ENCODE measurements at regions not wholly inside any gene's neighbourhood (a gene's known extent, or its start where the extent isn't known, plus 50 kb on each side); places are given as distances from the start of the nearest gene placed in this dataset.

GRCh38 chr10:78873413-78873812, 195.4 kb upstream of the ZMIZ1 start:
- DNase-seq, result no peak

DNA sequence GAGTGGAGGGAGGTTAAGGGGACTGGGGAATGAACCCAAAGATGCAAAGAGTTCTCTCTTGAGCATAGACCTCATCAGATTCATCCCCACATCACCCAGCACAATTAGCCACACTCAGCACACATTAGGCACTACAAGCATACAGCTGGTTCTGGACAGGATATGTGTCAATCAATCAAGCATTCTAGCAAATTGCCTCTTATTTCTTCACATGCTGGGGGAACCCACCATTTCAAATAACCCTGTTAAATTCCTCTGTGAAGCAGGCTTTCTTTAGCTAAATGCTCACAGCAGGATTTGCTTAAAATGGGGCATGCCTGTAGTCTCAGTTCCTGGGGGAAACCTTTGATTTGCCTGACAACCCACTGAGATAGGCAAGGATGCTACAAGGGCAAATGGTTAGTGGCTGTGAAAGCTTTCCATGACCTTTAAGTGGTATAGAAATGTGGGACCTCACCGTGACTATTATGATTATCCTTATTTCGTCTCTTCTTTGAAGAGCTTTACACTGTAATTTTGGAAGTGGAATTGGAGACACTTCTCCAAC, 193.4 kb upstream of the ZMIZ1 start:
- no peak for DNase-seq

GRCh38 chr10:78875932-78876331, 192.8 kb upstream of the ZMIZ1 start:
- no peak for DNase-seq

DNA sequence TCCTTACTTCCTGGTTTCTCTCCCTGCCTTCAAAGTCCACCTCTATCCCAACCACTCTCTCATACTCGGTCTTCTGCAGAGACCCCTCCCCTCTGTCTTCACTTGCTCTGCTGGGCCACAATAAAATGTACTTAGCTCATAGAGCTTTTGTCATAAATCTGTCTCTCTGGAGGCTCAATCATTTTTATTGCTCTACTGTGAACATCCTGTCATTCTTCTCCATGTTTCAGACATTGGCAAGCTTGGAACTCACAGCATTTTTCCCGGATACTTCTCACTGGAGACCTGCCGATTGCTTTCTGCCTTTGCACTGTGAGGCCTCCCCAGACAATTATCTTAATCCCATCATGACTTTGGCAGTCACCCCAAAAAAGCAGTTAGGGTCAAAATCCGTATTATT, 192.3 kb upstream of the ZMIZ1 start:
- DNase-seq, result no peak

GRCh38 chr10:78879621-78880020, 189.1 kb upstream of the ZMIZ1 start:
- DNase-seq, result no peak

GRCh38 chr10:78886129-78886528, 182.6 kb upstream of the ZMIZ1 start:
- DNase-seq, result no peak

DNA sequence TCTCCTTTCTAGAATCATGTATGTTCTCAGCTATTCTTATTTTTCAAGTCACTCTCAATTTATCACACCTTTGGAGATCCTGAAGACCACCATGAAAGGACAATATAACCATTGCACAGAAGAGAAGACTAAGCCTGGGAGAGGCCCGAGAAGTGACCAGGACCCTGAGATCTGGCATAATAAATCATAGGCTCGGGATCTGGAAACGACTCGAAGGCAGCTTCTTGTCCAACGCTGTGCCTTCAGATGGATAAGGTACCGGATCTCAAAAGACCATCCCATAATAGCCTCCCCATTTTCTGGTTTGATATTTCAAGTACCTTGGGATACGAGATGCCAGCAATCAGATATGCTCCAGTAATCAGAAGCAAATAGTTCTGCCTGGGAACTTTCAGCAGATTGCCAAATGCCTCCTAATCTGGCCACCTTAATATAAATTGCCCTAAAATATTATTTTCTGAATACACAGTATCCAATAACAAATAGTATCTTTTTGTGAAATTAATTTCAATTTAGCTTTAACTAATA, 179.2 kb upstream of the ZMIZ1 start:
- DNase-seq, result no peak

GRCh38 chr10:78890506-78890905, 178.3 kb upstream of the ZMIZ1 start:
- DNase-seq, result no peak

DNA sequence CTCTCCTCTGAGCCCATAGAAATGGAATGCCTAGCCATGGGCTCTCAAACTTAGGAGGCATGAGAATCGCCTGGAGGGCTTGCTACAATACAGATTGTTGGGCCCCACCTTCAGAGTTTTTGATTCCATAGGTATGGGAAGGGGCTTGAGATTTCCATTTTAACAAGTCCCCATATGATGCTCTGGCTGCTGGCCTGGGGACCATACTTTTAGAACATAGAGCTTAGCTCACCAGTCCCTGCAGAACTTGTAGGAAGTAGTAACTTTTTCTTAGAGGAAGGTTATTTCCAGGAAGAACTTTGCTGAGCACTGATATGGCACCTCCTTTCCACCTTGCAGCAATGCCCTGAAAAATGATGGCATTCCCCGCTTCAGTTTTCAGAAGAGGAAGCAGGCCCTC, 177.0 kb upstream of the ZMIZ1 start:
- no peak for DNase-seq

- no peak for DNase-seq
Observed at GRCh38 chr10:78892338-78893176, 176.2 kb upstream of the ZMIZ1 start.

GRCh38 chr10:78893217-78893616, 175.5 kb upstream of the ZMIZ1 start:
- DNase-seq, result no peak

- no peak for DNase-seq
Observed at GRCh38 chr10:78894089-78894840, 174.5 kb upstream of the ZMIZ1 start.

GRCh38 chr10:78894841-78895195, 173.9 kb upstream of the ZMIZ1 start:
- no peak for DNase-seq

DNA sequence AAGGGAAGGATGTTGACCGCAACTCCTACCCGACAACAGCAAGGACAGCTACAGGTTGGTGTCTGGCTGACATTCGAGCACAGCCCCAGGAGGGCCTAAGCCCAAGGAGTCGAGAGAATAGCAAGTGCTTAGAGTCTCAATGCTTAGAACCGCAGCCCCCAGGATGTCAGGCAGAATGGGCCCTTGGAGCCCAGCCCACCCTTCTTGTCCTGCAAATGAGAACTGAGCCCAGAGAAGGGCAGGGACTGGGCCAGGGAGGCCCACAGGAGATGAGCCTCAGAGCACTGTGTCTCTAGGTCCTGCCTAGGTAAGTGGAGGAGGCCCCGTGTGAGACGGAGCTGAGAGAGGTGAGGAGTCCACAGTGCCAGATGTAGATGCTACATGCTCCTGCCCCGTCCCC, 173.3 kb upstream of the ZMIZ1 start:
- no peak for DNase-seq

DNA sequence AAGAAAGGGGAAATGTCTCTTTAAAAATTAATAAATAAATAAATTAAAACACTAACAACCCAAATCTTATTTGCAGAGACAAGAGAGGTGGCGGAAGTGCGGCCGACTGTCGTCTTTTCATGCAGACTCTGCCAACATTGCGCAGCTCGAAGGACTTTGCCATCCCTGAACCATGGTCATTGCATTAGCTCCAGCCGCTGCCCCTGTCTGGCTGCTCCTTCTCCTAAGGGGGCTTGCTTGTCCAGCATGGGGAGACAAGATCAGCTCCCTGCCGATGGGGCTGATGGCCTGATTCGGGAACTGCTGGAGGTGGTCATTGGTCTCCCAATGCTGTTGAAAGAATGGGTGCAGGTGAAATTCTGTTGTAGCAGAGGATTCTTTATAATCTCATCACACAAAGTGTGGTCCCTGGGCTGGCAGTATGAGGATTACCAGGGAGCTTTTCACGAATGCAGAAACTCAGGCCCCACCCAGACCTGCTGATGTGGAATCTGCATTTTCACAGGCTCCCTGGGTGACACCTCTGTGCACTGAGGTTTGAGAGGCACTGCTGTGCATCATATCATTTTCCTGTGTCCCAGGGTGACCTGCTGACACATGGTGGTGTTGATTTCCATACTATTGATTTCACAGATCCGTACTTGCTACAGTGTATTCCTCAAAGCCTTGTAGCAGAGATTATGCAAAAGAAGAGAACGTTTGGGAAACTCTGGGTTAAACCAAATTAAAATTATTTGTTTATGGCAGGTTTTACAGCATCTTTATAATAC, 172.4 kb upstream of the ZMIZ1 start:
- no peak for DNase-seq

DNA sequence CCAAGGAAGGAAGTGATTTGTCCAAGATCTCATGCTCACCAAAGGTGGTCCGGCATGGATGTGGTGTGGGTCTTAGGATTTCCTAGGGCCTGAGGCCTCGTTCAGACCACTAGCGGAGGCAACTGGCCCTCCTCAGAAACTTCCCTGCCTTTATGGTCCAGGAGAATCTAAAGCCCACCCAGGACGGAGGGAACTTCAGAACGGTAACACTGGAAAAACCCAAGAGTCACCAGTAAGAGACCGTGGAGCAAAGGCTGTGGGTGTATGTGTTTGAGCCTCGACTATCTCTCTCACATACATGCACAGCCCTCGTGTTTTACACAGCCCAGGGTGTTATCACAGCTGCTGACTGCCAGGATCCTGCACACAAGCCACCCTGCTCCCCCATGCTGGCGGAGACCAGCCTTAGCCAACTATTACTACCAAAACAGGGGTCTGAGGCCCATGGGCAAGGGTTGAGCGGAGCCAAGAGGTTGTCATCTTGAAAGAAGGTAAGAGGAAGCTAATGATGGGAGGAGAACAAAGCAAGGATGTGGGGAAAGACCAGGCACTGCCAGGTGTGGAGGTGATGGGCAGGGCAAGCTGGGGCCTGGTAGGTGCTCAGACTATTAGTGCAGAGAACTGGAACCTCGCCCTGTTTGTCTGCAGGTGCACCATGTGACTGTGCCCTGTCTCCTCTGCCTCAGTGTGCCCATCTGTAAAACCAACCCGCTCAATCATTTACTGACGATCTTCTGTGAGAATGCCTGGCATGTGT, 170.2 kb upstream of the ZMIZ1 start:
- no peak for DNase-seq

DNA sequence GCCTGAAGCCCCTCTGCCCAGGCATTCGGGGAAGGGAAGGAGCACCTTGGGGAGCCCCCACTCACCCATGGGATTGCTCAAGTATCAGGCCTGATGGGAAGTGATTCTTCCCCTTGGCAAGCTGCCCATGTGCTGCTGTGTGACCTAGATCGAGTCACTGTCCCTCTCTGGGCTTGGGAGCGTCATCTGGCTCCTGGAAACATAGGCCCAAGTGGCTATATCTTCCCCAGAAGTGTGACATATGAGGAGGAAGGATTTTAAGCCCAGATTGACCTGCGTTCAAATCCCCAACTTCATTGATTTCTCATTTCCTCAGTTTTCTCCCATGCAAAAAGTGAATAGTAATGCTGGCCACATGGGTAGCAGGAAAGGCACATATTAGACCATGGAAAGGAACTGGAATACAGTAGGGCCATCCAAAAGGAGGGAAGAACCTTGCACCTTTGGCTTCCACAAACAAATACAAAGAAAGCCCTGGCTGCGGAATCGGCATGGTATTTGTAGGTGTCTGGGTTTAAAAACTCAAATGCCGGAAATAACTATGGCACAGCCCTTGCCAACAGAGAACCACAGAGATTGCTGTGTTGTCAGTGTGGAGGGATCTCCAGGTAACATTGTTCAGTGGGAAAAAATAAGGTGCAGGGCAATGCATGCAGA, 169.5 kb upstream of the ZMIZ1 start:
- DNase-seq, result no peak

DNA sequence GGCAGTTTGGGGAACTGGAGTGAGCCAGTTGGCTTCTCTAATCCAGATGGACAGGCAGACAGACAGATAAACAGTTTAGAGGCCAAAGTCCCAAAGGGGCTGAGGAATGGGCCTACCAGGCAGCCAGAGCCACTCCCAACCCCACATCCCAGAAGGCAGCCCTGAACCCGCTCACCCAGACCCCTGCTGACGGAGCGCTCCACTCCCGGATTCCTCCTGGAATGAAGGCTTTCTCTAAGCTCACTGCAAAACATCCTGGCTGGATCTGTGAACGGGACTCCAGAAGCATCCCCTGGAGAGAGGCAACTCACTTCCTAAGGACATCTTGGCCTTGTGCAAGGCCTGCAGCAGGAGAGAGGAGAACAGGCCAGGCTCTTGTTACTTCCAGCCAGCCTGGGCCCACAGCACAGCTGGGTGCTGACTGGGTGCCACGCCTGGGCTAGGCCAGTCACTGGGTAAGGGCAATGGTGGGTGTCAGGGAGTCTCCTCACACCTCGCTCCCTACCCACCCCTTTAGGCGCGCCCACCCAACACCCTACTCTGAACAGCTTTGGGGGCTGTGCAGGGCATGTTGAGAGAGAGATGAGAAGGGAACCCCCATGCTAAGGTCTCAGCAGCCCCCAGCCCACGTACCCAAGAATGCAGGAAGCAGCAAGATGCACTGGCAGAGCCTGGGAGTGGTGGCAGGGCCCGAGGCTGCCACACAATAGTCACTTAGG, 168.6 kb upstream of the ZMIZ1 start:
- no peak for DNase-seq

GRCh38 chr10:78900715-78901430, 167.9 kb upstream of the ZMIZ1 start:
- no peak for DNase-seq

GRCh38 chr10:78901694-78902093, 167.1 kb upstream of the ZMIZ1 start:
- DNase-seq, result no peak

Measured in CD4-positive, alpha-beta T cell treated with Interferon gamma for 1 hour (primary cell).